PFSK-1 (cell line): ENCODE measurements at regions not wholly inside any gene's neighbourhood (a gene's known extent, or its start where the extent isn't known, plus 50 kb on each side); places are given as distances from the start of the nearest gene placed in this dataset.

Experiments used
- FOXP2 ChIP-seq: optimal IDR thresholded peaks from 2 replicates; pipeline ENCODE3; 2011; ENCODE audit warnings: borderline replicate concordance, control low read depth, inconsistent platforms; ENCODE audit not compliant: insufficient read depth; ENCODE audit errors: extremely low read length, extremely low read depth
- POLR2AphosphoS5 ChIP-seq: IDR thresholded peaks from 2 replicates; pipeline ENCODE4 v1.6.1; 2012; ENCODE audit warnings: low read depth, mild to moderate bottlenecking, control low read depth, low read length, moderate library complexity
- REST ChIP-seq, 2 experiments: IDR thresholded peaks; 2 replicates each; pipeline versions ENCODE4 v1.6.1 to v1.8.0; 2011 to 2012; ENCODE audit warnings: low read depth in 2 of 2, low read length in 2 of 2, control low read depth in 1 of 2, inconsistent platforms in 1 of 2, mild to moderate bottlenecking in 1 of 2, moderate library complexity in 1 of 2; ENCODE audit not compliant: insufficient read depth in 1 of 2
- SIN3A ChIP-seq: IDR thresholded peaks from 2 replicates; pipeline ENCODE4 v1.6.1; 2012; ENCODE audit warnings: mild to moderate bottlenecking, low read length, moderate library complexity, borderline replicate concordance; ENCODE audit not compliant: insufficient read depth
- TAF1 ChIP-seq: IDR thresholded peaks from 2 replicates; pipeline ENCODE4 v1.6.1; 2012; ENCODE audit warnings: low read length, control low read depth, borderline replicate concordance; ENCODE audit not compliant: insufficient read depth

- TF ChIP-seq FOXP2: no peak
- no peak for TF ChIP-seq REST (IDR thresholded peaks at IDR 0.05; ENCODE audit: insufficient read depth in 1 of 2, low read depth in 2 of 2, low read length in 2 of 2)
- no peak for TF ChIP-seq TAF1
- TF ChIP-seq SIN3A: no peak
- TF ChIP-seq POLR2AphosphoS5: no peak
Observed at GRCh38 chr9:27835746-27836145, 262.5 kb upstream of the C9orf72 start.

GRCh38 chr9:27836661-27837401 lies 263.6 kb upstream of the C9orf72 start:
- TF ChIP-seq FOXP2 (no peak), POLR2AphosphoS5 (no peak), TAF1 (no peak), SIN3A (no peak), REST (IDR thresholded peaks at IDR 0.05; ENCODE audit: insufficient read depth in 1 of 2, low read depth in 2 of 2, low read length in 2 of 2) (no peak)

- TF ChIP-seq REST (IDR thresholded peaks at IDR 0.05; ENCODE audit: insufficient read depth in 1 of 2, low read depth in 2 of 2, low read length in 2 of 2) (no peak), TAF1 (no peak), POLR2AphosphoS5 (no peak), SIN3A (no peak), FOXP2 (no peak)
Observed at GRCh38 chr9:27838876-27839275, 265.6 kb upstream of the C9orf72 start.

- no peak for TF ChIP-seq SIN3A
- no peak for TF ChIP-seq FOXP2
- no peak for TF ChIP-seq REST (IDR thresholded peaks at IDR 0.05; ENCODE audit: insufficient read depth in 1 of 2, low read depth in 2 of 2, low read length in 2 of 2)
- TF ChIP-seq POLR2AphosphoS5: no peak
- TF ChIP-seq TAF1: no peak
Observed at GRCh38 chr9:27844797-27845196, 271.5 kb upstream of the C9orf72 start.
